Lower leg skin (tissue), 4 donors: ENCODE measurements at regions not wholly inside any gene's neighbourhood (a gene's known extent, or its start where the extent isn't known, plus 50 kb on each side); places are given as distances from the start of the nearest gene placed in this dataset.

Experiments
- DNase-seq, 2 donors: peaks; one replicate each; pipeline ENCODE4 v3.0.0-alpha.2; 2019; ENCODE audit warnings: low spot score in 2 of 2
- H3K4me3 ChIP-seq: fragments of 200-600 bp; sonication (generic); 2 replicates; pipeline ENCODE4 v1.5.1; 2017; ENCODE audit warnings: mild to moderate bottlenecking, low read depth; ENCODE audit not compliant: poor library complexity, severe bottlenecking
- POLR2A ChIP-seq, 2 donors: fragments of 450-650 bp; IDR thresholded peaks; one replicate each; pipeline ENCODE4 v1.6.1; 2016 to 2017; ENCODE audit warnings: antibody characterized with exemption in 2 of 2, mild to moderate bottlenecking in 1 of 2, moderate library complexity in 1 of 2
- WGBS, 2 donors: methylation state at CpG; one replicate each; pipeline ENCODE4 v1.1.5; 2018; 5-methylcytosine and 5-hydroxymethylcytosine counted together
- intact Hi-C: fragments of 100-400 bp; cut with DNase I; formaldehyde crosslinking; loops from one replicate; pipeline ENCODE4 v1.15.0; 2023; ENCODE audit warnings: low total_unique reads
- TF ChIP-seq, protein P1 (sequence below), 3 donors: fragments of 450-650 bp; IDR thresholded peaks; one replicate each; pipeline ENCODE4 v1.5.1; 2016; ENCODE audit warnings: antibody characterized with exemption in 3 of 3, mild to moderate bottlenecking in 3 of 3, moderate library complexity in 2 of 3

DNA sequence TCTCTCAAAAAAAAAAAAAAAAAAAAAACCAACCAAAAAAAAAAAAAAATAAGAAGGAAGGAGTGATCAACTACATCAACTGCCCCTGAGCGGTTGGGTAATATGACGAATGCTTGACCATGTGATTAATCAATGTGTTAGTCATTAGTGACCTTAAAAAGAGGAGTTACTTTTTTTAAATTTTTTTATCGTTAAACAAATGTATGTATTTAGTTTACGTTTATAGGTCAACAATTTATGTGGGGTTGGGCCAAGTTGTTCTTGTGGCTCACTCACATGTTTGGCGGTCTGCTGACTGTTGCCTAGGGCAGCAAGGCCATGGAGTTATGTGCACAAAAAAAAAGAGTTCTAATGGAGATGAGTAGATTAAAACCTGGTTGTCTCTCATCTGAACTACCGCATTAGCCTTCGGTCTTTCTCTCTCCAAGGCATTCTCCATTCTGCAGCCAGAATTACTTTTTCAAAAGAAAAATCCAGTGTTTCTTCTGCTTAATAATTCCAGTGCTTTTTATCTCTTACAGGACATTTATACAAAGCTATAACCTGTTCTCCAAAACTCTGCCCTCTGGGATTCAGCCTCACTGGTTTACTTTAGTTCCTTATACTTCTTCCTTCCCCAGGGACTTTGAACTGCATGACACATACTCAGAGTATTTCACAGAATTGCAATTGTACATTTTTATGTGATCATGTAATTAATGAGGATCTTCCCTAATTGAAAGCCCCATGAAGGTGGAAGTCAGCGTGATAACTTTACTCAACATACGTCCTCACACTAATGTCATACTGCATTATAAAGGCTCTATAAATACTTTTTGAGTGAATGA is 505.5 kb downstream of the ANKRD50 start:
- TF ChIP-seq POLR2A (IDR thresholded peaks at IDR 0.05): no peak
- TF ChIP-seq, protein P1, sequence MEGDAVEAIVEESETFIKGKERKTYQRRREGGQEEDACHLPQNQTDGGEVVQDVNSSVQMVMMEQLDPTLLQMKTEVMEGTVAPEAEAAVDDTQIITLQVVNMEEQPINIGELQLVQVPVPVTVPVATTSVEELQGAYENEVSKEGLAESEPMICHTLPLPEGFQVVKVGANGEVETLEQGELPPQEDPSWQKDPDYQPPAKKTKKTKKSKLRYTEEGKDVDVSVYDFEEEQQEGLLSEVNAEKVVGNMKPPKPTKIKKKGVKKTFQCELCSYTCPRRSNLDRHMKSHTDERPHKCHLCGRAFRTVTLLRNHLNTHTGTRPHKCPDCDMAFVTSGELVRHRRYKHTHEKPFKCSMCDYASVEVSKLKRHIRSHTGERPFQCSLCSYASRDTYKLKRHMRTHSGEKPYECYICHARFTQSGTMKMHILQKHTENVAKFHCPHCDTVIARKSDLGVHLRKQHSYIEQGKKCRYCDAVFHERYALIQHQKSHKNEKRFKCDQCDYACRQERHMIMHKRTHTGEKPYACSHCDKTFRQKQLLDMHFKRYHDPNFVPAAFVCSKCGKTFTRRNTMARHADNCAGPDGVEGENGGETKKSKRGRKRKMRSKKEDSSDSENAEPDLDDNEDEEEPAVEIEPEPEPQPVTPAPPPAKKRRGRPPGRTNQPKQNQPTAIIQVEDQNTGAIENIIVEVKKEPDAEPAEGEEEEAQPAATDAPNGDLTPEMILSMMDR (IDR thresholded peaks at IDR 0.05): no peak
- WGBS, 2 donors: 90 to 93% methylated on average over 9 of the region's 9 CpGs
- no peak for DNase-seq
- no peak overlapping the region for H3K4me3 ChIP-seq
- intact Hi-C loops: no loop called here

DNA sequence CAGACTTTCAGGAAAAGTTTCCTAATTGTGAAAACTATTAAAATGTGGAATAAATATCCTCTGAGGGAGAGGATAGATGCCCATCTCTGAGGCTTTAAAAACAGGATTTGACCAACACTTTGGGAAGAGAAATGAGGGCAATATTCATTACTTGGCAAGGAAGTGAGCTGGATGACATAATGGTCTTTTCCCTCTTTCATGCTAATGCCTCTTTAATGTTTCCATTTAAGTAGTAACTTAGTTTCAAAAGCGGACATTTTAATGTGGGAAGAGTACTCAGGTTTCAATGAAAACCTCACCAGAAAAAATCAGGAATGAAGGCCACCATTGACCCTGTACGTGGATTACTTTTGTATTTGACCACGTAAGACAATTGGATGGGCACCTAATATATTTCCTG is 503.3 kb downstream of the ANKRD50 start:
- intact Hi-C loops: no loop called here
- TF ChIP-seq, protein P1 (IDR thresholded peaks at IDR 0.05): no peak
- TF ChIP-seq POLR2A (IDR thresholded peaks at IDR 0.05): no peak
- no peak overlapping the region for H3K4me3 ChIP-seq
- no peak for DNase-seq
- 68 to 77% methylated on average over 3 of the region's 3 CpGs for WGBS, 2 donors

DNA sequence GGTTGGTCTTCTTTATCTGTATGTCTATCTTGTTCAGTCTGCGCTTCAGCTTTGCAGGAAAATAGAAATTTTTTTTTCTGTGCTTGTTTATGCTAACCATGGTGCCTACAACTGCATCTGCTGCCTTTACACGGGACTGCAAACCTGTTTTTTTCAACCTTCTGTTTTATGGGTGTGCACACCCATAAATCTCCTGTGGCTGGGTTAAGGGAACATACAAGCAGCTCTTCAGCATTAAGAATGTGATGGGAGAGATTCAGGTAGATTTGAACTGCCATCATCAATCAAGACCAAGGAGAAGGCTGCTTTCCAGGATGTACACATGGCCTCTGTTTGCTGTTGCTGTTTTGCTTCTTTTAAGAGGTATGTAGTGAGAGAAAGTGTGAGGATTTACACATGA is 502.9 kb downstream of the ANKRD50 start:
- DNase-seq: no peak
- 39 to 52% methylated on average over 2 of the region's 2 CpGs for WGBS, 2 donors
- intact Hi-C loops: no loop called here

DNA sequence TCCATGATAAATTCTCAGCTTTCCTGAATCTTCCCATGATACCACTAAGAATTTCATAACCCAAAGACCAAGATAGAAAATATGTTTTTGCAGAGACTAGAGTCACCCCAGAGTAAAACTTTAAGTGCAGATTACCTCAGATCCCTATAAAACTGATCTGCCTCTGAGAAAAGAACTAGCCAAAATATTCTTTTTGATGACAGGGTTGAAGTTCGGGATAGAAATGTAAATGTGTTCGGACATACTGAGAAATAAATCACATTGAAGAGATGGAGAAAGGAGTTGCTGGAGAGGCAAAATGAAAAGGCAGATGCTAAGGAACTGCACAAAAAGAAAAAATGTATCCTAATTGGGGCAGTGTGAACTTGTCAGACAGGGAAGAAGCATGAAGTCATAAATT is 501.8 kb downstream of the ANKRD50 start:
- 73 to 87% methylated on average over 2 of the region's 2 CpGs for WGBS, 2 donors
- DNase-seq: no peak
- H3K4me3 ChIP-seq: no peak overlapping the region
- TF ChIP-seq, protein P1 (IDR thresholded peaks at IDR 0.05): no peak
- no peak for TF ChIP-seq POLR2A (IDR thresholded peaks at IDR 0.05)
- intact Hi-C loops: no loop called here

More for the DNA sequence above, 502.9 kb downstream of the ANKRD50 start:
- no peak overlapping the region for H3K4me3 ChIP-seq
- TF ChIP-seq, protein P1 (IDR thresholded peaks at IDR 0.05): no peak
- TF ChIP-seq POLR2A (IDR thresholded peaks at IDR 0.05): no peak

DNA sequence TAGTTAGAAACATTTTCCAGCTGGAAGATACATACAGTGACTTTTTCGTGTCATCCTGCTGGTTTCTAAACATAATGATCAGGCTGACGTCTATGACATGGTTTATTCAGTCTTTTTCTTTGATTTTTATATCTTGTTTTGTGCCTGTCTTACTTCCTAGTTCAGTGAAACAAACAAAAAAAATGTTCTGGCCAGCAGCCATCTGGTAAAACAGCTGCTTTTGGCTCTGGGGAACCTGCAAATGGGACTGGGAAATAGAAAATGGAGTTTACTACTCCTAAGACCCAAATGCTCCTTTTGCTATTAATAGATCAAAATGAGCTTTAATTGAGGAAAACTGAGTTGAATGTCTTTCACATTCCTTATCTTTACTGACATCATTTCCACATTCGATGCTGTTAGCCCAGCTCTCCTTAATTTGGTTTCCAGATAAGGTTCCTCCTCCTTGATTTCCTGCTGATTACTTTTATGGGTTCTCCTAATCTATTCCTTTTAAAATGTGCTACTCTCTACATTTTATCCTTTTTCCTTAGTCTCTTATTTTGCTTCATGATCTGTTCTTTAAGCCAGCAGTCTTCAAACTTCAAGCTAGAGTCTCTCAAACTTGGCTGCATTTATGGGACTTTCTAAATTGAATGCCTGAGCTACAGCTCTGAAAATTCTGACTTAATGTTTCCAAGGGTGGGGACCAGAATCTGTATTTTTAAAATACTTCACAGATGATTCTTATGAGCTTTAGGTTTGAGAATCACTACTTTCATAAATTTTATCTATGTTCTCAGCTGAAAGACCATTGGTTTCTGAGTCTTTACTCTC is 499.5 kb downstream of the ANKRD50 start:
- DNase-seq: peak in 1 of 2 donors; percentile 19
- WGBS, 2 donors: 15 to 23% methylated on average over 3 of the region's 3 CpGs
- intact Hi-C loops: no loop called here
- TF ChIP-seq, protein P1 (IDR thresholded peaks at IDR 0.05): no peak
- TF ChIP-seq POLR2A (IDR thresholded peaks at IDR 0.05): no peak
- no peak overlapping the region for H3K4me3 ChIP-seq
